Right lobe of liver (tissue), 4 donors: ENCODE measurements at regions not wholly inside any gene's neighbourhood (a gene's known extent, or its start where the extent isn't known, plus 50 kb on each side); places are given as distances from the start of the nearest gene placed in this dataset.

Source experiments
- CTCF ChIP-seq, 4 donors: fragments of 200-600 bp in 3 of 4; fragments of 450-650 bp in 1 of 4; IDR thresholded peaks; one replicate each; pipeline versions ENCODE4 v1.5.1 to v1.8.0; 2016 to 2022; ENCODE audit warnings: antibody characterized with exemption in 4 of 4, mild to moderate bottlenecking in 2 of 4
- POLR2A ChIP-seq: fragments of 450-650 bp; IDR thresholded peaks from one replicate; pipeline ENCODE4 v1.6.1; 2017; ENCODE audit warnings: antibody characterized with exemption, mild to moderate bottlenecking
- donor health status: DM: no; HTN: no; CAD: no.
- donor health status: DM: no; HTN: no; CAD: no.
- donor health status: DM: no; HTN: yes; CAD: no.

DNA sequence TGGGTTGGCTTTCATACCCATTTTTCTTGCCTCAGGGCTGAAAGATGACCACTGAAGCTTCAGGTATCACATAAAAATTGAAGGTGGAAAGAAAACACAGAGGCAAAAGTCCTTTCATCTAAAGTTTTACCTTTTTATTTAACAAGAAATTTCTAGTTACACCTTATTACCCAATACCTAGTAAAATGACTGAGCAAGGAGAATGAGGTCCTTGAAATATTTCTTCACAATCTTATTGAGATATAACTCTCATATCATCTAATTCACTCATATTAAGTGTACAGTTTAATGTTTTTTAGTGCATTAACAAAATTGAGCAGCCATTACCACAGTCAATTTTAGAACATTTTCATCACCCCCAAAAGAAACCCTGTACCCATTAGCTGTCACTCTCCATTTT lies 112.9 kb upstream of the ADTRP start:
- TF ChIP-seq CTCF (IDR thresholded peaks at IDR 0.05) (no peak), POLR2A (no peak)
